ENCODE measurements at regions not wholly inside any gene's neighbourhood (a gene's known extent, or its start where the extent isn't known, plus 50 kb on each side); places are given as distances from the start of the nearest gene placed in this dataset.

GRCh38 chr2:47628904-47629303, 58.1 kb upstream of the KCNK12 start:
- TF ChIP-seq CTCF (IDR thresholded peaks at IDR 0.05) (no peak), POLR2A (IDR thresholded peaks at IDR 0.05) (no peak)

Data from testis (tissue), 2 donors.